AG10803 (cell line): ENCODE measurements at regions not wholly inside any gene's neighbourhood (a gene's known extent, or its start where the extent isn't known, plus 50 kb on each side); places are given as distances from the start of the nearest gene placed in this dataset.

Experiments used
- DNase-seq: peaks from one replicate; pipeline ENCODE4 v3.0.0; 2010; ENCODE audit warnings: low read depth
- H3K4me3 ChIP-seq: 2 replicates; pipeline ENCODE4 v1.5.1; 2011; ENCODE audit warnings: mild to moderate bottlenecking, low read length, control low read depth
- CTCF ChIP-seq: conservative IDR thresholded peaks from 2 replicates; pipeline ENCODE4 v1.5.1; 2011; ENCODE audit warnings: mild to moderate bottlenecking, low read length, control low read depth, inconsistent platforms

- TF ChIP-seq CTCF, result no peak
- no peak overlapping the region for H3K4me3 ChIP-seq
- no peak for DNase-seq
Measured at GRCh38 chr3:147139341-147139740, 267.0 kb downstream of the ZIC4 start.

GRCh38 chr3:147132168-147132567 lies 274.2 kb downstream of the ZIC4 start:
- no peak for TF ChIP-seq CTCF
- DNase-seq, result no peak
- H3K4me3 ChIP-seq, result no peak overlapping the region

GRCh38 chr3:147130461-147130860 lies 275.9 kb downstream of the ZIC4 start:
- DNase-seq, result peak; percentile 44
- H3K4me3 ChIP-seq, result no peak overlapping the region
- TF ChIP-seq CTCF, result no peak

GRCh38 chr3:147129665-147130064 lies 276.7 kb downstream of the ZIC4 start:
- DNase-seq, result no peak
- TF ChIP-seq CTCF, result no peak
- H3K4me3 ChIP-seq, result no peak overlapping the region

GRCh38 chr3:147122350-147122749 lies 284.0 kb downstream of the ZIC4 start:
- no peak for DNase-seq
- no peak overlapping the region for H3K4me3 ChIP-seq
- TF ChIP-seq CTCF, result no peak

GRCh38 chr3:147119989-147120388 lies 286.4 kb downstream of the ZIC4 start:
- no peak overlapping the region for H3K4me3 ChIP-seq
- peak; percentile 71 for TF ChIP-seq CTCF
- DNase-seq, result peak; percentile 48

GRCh38 chr3:147119346-147119745 lies 287.0 kb downstream of the ZIC4 start:
- DNase-seq, result peak; percentile 44
- no peak overlapping the region for H3K4me3 ChIP-seq
- no peak for TF ChIP-seq CTCF
